ELR (cell line): ENCODE measurements at regions not wholly inside any gene's neighbourhood (a gene's known extent, or its start where the extent isn't known, plus 50 kb on each side); places are given as distances from the start of the nearest gene placed in this dataset.

ENCODE experiments used
- DNase-seq: peaks from one replicate; pipeline ENCODE4 v3.0.0-alpha.2; 2015; ENCODE audit warnings: low read depth

DNA sequence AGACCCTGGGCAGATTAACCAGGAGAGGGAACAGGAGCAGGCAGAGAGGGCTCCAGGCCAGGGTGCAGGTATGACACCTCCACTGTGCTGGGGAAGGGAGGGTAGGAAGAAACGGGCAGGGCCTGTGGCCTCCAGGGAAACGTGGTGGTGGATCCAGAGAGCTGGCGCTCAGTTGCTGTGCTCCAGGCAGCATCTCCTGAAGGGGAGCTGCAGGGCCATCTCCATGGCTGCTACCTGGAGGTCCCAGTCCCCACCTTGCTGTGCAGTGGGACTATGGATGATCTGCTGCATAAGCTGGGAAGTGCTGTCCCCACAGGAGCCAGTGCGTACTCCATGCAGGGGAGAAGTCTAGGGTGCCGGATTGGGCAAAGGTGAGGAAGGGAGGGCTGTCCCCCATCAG, 125.9 kb upstream of the RUNX3 start:
- no peak for DNase-seq

DNA sequence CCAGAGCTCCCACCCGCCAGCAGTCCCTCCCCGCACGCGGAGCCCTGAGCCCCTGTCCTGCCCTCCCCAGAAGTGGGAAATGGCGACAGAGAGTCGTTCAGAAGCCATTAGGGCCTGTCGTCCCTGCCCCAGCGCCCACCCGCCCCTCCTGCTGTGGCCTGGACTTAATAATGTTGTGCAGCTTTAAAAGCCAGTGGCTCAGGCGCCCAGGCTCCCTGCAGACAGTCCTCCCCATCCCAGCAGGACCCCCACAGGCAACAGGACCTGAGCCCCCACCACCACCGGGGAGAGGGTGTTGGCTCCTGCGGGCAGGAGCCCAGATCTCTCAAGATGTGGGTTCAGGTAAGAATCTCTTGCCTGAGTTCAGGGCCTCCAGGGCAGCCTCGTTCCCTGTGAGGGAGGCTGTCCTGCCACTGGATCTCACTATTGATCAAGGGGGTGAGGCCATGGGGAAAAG, 125.3 kb upstream of the RUNX3 start:
- DNase-seq, result no peak

DNA sequence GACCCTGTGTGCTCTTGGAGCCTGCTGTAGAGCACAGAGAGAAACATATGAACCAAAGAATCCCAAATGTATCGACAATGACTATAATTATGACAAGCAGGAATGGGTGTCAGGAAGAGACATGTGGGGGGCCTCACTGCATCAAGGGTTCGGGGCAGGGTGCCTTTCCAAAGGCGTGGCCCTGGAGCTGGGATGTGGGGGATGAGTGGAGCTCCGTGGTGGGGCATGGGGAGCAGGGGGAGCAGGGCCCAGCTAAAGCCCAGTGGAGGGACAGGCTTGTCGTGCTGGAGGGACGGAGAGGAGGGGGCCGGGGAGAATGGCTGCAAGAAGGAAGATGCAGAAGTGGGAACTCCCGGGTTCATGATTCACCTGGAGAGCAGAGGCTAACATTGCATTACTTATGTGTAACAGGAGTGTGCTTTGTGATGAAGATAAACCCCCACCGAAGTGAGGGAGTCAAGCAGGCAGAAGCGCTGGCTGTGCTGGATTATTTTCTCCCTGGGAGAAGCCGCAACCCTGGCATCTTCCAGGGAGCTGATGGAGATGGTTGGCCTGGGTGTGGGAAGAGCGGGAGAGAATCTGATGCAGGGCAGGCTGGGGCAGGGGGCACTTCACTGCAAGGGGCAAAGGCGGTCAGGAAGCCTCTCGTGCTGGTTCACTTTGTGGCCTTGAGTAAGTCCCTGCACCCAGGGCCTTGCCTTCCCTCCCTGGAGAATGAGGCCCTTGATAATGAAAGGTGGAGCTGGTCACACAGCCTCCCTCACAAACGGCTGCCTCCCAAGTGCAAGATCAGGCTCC, 124.6 kb upstream of the RUNX3 start:
- DNase-seq, result no peak

DNA sequence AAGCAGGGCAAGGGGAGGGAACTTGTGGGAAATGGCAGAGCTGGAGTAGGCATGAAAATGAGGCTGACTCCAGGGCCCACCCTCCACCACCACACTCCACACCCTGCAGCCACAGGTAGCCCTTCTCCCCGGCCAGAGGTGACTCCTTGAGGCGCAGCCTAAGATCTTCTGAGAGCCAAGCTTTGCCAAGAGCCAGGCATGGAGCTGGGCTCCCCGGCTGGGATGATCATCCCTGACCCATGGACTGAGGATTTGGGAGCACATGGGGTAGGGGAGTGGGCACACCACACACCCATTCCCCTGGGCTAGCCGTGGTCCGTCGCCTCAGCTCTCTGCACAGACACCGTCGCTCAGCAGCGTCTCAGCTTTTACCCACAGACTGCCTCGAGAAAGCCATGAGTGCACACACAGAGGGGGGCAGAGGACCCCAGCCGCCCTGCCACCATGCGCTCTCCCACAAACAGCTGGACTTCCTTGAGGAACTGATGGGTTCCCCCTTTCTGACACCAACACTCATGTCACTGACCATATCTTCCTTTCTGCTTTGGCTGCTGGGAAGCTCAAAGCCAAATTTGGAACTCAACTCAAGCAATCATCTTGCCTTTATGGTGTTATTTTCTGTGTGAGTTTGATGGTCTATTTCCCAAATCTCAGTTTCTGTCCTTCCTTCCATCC, 123.6 kb upstream of the RUNX3 start:
- DNase-seq, result no peak

DNA sequence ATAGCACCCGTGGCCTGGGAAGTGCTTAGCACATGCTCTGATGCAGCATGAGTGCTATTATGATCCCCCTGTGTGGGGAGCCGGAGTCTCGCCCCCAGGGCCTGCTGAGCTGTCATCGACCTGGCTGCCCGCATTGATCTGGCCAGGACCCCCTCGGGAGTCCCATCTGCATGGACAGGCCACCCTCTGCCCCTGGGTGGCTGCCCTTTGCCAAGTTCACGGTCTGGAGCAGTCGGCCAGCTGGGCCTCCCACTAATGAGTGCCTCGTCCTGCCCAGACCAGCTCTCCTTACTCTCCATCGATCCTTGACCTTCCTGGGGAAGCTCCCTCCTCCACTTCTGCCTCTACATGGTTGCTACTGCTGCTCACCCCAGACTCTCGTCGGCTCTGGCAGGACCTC, 121.8 kb upstream of the RUNX3 start:
- DNase-seq, result no peak

DNA sequence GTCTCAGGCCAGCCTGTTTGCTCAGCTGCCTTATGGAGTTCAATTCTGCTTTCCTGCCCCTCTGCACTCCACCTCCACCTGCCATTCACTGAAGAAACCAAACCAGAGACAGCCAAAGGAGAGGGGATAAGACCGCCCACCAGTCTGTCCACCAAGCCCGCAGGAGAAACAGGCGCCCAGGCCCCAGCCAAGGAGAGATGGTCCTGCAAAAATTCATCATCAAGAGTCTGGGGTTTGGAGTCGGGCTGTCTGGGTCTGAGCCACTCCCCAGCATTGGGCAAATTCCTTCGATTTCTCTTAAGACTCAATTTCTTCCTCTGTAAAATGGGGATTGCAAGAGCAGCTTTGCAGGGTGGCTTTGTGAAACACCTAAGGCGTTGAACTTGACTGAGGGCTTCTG, 121.4 kb upstream of the RUNX3 start:
- no peak for DNase-seq

DNA sequence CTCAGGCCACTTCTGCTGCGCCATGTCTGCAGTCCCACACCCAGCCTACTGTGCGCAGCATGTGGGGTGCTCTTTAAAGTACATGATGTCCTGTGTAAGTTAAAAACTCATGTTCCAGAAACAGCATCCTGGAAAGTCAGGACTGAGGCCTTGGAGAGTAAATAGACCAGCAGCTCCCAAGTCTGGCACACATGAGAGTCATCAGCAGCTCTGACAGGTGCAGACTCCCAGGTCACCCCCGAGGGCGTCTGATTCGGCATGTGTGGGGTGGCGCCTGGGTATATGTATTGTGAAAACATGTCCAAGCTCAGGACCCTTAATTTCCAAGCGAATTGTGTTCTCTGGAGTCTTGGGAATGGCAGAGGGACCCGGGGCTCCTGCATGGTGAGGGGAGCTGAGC, 120.1 kb upstream of the RUNX3 start:
- DNase-seq, result no peak

DNA sequence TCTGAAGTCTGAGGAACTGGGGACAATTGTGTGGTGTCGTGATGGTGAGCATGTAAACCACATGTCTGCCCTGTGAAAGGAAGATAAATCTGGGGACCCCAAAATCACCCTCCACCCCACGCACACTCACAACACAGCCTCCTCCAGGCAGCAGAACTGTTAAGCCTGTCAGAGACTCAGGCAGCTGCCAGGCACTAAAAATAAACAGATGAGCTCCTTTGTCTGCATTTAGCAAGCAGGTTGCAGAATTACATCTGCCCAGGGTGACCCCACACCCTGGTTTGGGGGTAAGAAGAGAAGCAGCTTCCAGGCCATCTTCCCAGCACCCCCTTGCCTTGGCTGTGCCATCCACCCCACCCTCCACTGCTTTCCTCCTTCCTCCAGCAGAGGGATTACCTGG, 119.1 kb upstream of the RUNX3 start:
- DNase-seq, result no peak

DNA sequence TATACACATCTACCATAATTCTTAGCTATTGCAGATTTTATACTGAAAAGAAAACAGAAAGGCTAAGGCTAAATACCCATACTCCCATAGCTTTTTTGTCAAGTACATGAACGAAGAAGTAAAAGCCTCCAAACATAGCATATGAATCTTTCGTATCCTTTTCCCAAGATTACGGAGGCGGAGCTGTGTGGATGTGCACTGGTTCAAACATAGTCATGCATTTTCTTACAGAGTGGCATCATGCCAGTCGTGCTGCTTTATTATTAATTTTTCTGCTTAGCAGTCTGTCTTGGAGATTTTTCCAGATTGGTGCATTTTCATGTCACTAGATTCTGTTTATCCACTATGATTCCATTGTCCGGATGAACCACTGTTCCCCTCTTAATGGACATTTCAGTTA, 118.7 kb upstream of the RUNX3 start:
- DNase-seq, result no peak

DNA sequence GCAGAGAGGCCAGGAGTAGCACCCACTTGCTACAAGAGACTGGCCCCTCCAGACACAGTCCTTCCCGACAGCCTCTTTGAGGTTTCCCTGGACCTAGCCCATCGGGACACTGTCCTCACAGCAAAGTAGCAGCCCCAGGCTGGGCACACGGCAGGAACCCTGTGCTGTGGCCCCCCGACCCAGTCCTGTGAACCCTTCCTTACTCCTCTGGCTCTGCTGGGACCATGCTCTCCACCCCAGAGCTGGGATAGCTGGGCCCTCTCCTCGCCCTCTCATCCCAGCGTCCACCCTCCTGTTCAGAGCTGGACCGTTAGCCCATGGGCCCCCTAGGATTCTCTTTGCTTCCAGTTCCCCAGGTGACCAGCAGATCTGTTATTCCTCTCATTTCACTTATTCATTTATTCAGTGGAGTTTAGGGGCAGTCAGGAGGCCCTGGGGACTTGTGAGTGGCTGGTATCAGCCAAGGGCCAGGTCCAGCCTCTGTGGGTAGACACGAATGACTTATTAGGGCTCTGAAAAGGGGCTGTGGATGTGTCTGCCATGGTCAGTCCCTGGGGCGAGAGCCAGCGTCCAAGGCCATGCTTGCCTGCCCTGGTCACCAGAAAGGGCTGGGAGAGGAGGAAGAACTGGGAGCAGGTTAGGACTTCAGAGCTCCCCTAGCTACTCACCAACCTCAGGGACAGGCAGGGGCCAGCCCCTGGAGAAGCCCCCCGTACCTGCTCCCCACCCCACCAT, 117.6 kb upstream of the RUNX3 start:
- DNase-seq, result no peak

DNA sequence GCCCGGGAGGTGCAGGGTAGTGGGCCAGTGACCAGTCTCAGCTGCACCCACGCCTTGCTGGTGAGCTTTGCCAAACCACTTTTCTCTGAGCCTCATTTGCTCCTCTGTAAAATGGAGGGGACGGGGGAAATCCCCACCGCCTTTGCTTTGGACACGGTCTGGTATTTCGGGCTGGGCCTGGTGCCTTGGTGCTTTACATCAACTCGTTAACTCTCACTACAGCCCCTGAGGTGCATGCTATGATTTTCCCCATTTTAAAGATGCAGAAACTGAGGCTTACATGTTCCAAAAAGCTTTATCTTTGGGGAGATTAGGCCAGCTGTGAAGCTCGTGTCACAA, 116.1 kb upstream of the RUNX3 start:
- DNase-seq, result no peak

DNA sequence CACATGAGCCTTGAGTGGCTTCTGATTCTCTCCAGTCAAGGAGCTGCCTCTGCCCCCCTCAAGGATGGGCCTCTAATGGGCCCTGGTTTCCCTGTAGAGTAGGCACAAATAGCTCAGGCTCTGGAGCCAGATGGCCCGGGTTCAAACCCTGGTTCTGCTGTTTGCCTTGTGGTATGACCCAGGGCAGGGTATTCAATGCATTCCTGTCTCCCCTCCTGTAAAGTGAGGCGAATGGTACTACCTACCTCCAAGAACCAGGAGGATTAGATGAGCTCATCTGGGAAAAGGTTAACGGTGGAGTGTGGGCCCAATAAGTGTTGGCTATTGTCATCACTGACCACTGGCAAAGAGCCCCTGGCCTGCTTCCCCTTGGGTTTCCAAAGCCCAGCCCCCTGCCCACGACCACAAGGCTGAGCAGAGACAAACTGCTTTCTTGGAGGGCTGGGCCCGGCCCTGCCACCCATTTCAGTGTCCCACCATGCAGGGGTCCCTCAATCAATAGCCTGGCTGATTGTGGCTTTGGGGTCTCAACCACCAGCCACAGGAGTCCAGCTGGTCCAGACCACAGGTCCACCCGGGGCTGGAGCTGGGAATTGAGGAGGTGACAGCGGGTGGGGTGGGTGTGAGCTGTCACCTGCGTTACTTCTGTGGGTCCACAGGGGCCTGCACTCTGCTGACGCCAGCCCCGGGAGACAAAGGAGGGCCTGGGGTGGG, 115.6 kb upstream of the RUNX3 start:
- DNase-seq, result no peak

DNA sequence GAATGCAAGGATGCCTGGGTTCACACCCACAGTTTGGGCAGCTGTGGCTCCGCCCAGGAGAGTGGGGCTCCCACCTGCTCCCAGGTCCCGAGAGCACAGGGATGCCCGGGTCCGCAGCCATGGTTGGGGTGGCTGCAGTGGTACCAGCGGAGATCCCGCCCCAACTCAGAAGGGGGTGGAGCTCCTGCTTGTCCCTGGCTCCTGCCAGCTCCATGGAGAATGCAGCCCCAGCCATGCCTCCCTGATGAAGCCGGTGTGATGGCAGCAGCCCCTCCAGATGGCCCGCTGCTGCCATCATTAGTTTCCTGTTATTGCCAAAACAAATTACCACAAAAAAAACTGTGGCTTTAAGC, 113.1 kb upstream of the RUNX3 start:
- no peak for DNase-seq

DNA sequence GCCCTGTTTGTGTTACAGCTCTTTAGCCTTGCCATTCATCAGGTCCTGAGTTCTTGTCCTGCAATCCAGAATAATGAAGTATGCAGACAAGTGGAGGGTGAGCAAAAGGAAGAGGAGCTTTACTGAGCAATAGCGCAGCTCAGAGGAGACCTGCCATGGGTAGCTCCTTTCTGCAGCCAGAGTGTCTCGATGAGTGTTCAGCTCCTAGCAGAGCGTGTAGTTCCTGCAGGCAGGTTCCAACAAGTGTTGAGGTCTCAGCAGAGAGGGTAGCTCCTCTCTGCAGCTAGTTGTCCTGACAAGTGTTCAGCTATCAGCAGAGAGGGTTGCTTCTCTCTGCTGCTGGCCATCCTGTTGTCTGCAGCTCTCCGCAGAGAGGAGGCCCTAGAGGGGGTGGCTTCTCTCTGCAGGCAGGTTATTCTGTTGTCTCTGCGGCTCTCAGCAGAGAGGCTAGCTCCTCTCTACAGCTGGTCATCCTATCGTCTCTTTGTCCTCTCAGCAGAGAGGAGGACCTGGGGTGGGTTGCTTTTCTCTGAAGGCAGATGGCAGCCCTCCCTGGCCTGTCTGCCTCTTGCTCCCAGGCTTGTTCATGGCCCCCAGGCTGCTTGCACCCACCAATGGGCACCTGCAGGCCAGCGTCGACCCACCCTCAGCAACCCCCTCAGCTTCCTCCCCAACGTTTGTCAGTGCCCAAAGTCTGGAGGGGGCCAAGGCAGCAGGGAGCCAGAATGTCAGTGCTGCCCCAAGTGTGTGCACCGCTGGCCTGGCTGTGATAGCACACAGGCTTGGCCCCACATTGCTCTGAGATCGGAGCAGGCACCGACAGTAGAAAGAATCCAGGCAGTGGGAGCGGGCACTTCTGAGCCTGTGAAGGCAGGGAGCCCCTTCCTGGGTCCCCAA, 112.5 kb upstream of the RUNX3 start:
- no peak for DNase-seq

DNA sequence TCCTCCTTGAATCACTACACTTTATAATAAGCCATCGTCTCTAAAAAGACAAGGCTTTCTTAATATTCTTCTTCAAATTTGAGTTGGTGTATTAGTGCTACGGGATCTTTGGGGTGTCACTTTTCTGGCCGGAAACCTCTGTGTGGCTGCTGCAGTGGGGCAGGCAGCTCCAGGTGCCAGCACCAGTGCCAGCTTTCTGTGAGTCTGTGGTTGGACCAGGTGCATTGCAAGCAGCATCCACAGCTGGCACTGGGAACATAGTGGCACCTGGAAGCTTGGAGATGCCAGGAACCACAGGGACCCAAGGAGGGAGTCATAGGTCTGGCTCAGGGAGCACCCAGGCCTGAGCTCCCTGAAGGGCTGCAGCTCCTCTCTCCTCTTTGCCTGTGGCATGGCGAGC, 111.8 kb upstream of the RUNX3 start:
- no peak for DNase-seq

DNA sequence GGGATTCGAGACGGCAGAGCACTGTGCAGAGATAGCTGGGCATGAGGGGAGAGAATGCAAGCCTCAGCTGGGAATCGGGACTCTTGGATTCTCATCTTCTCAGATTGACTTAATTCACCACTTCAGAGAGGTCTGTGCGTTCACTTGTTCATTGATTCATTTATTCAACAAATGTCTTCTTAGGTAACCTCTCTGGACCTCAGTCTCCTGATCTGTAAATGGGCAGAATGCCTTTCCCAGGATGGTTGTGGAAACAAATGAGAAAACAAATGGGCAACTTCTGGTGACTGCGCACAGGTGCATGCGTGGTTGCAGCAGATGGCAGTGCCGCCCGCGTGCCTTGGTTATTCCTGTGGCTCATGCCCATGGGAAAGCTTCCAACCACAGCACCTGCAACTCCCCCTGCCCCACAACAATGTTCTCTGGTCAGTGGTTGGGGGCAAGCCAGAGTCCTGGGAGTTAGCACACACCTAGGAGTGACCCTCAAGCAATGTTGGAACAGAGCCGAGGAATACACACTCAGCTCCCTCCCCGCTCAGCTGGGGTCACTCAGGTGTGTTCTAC, 110.1 kb upstream of the RUNX3 start:
- no peak for DNase-seq

DNA sequence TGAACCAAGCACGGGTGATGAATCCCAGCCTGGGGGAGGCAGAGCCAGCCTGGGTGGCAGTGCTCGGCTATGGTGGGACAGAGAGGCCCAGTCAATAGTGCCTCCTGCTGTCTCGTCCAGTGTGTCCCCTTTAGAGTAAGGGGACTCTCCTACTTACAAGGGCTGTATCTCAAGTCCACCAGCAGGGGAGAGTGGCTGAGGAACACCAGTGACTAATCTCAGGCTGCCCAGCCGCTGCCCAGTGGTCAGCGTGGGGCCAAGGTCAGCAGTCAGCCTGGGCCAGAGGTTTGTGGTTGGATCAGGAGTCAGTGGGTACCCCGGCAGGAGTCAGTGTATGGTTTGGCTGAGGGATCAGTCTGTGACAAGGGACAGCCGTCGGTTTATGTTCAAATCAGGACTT, 109.2 kb upstream of the RUNX3 start:
- DNase-seq, result peak; percentile 51

DNA sequence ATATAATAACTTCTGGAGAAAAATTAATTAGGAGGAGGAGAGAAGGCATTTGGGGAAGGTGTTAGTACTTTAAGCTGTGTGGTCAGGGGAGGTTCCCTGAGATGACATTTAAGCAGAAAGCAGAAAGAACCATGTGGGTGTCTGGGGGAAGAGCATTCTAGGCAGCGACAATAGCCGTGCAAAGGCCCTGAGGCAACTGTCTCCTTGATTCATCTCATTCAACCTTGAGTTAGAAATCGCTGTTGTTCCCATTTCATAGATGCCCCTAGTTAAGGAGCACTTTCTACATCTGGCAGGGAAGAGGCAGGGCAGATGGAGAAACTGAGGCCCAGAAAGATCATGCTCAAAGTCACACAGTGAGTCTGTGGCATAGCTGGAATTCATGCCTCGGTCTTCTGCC, 108.6 kb upstream of the RUNX3 start:
- no peak for DNase-seq

DNA sequence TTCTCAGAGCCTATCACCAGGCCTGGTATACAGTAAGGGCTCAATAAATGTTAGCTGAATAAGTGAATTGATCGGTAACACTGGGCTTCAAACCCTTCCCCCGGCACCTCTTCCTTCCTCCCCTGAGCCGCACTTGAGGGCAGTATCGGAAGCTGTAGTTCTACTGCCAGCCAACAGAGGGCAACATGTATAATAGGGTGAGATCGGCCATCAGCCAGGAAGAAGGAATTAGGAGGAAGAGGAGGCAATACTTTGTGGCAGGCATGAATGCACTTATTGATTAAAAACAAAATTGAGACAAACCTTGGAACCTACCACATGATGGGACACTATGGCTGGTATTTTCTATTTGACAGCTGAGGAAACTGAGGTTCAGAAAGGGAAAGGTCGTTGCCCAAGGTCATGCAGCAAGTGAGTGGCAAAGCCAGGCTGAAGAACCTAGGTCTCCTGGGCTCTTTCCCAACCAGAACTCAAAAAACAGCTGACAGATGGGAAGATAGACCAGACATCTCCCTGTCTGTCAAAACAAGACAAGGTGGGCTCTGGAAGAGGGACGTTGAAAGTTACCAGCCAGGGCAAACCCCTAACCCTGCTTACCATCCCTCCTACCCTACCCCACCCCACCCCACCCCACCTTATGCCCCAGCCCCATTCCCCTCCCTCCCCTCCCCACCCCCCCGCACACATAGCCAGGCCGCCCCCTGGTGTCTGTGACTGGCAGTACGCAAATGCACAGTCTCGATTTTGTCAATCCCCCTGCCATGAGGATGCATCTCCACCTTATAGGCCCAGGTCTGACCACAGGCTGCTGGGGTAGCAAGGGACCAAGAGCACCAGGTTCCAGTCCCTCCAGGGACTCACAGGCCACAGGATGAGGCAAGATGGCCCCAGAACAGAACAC, 107.3 kb upstream of the RUNX3 start:
- peak; percentile 58 for DNase-seq

DNA sequence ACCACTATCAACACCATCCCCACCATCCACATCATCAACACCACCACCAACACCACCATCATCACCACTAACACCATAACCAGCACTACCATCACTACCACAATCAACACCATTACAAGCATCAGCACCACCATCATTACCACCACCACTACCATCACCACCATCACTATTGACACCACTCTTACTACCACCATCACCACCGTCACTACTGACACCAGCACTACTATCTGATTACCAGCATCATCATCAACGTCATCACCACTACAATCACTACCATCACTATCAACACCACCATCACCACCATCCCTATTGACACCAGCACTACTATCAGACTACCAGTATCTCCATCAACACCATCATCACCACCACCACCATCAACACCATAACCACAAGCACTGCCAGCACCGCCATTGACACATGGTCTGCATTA, 106.1 kb upstream of the RUNX3 start:
- DNase-seq, result no peak
